Activated CD4-positive, CD25-positive, alpha-beta regulatory T cell treated with anti-CD3 and anti-CD28 coated beads, Interleukin-2, amount 50 U/mL, for 72 hours (primary cell): ENCODE measurements at regions not wholly inside any gene's neighbourhood (a gene's known extent, or its start where the extent isn't known, plus 50 kb on each side); places are given as distances from the start of the nearest gene placed in this dataset.

Experiments
- DNase-seq: peaks from one replicate; pipeline ENCODE4 v3.0.0; 2021

DNA sequence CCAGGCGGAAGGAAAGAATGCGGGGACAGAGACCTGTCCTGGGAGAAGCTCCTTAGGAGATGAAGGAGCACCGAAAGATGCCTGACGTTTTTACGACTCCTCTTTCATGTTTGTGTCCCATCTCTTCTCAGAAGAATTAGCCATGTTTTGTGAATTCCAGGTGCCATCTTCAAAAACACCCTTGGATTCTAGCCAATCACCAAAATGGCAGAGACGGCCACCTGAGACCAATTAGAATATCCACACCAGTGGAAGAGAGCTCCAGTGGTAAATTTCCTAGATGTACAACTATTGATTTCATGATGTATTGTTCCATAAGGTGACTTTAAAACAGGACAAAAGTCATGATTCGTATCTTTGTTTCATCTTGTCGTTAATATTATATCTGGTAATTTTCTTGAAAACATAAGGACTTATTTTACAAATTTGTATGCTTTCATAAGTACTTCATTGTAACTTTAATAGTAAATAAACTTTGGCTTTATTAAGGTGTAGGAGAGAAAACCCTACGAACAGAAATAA lies 62.3 kb upstream of the NUDT4 start:
- DNase-seq, result no peak

- DNase-seq, result no peak
These were observed 61.7 kb upstream of the NUDT4 start for GRCh38 chr12:93315907-93316622.

GRCh38 chr12:93316623-93316971 lies 61.1 kb upstream of the NUDT4 start:
- no peak for DNase-seq

DNA sequence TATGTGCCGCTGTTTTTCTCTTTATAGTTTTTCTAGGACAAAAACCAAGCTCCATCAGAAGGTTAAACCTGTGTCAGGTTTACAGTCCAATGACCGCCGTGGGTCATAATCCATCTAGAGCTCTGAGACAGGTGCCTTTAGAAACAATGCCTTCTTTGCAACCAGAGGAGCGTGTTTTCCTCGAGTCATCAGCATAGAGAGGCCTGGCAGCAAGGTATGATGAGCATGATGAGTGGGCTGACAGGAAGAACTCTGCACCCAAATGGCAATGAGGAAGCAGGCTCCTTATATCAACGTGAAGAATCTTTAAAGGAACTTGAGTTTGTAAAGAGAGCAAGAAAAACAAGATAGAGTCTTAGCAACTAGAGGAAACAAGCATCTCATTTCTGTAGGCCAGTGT lies 60.5 kb upstream of the NUDT4 start:
- no peak for DNase-seq

DNA sequence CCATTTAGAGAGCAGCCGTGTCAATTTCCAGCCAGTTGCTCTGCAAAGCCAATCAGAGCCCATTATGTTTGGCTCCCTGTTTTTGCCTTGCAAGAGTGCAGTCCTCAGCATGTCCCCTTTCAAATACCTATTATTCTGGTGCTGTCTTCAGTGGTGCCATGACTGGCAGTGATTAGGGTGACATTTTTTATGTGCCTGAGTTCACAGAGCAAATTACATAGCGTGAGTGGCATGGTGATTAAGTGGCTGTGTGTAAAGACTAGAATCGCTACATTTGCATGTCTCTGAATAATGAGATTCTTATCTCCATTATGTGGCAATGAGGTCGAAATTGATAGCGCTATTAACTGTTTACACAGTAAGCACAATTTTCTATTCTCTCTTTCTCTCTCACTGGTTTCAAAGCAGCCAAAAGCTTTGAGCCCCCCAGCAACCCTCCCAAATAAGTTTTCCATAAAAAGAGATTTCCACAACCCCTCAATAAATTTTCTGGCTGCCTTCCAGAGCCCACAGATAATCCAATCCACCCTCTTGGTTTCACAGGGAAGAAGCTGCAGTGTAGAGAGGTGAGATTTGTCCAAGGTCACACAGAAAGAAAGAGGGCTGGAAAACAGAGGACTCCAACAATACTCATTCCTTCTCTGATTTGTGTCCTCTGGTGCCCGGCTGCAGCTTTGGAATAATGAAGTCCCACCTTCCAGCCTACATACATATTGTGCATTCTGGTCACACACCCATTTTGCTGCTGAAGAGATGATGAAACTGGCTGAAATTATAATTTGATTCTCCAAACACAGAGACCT lies 58.8 kb upstream of the NUDT4 start:
- DNase-seq, result no peak

DNA sequence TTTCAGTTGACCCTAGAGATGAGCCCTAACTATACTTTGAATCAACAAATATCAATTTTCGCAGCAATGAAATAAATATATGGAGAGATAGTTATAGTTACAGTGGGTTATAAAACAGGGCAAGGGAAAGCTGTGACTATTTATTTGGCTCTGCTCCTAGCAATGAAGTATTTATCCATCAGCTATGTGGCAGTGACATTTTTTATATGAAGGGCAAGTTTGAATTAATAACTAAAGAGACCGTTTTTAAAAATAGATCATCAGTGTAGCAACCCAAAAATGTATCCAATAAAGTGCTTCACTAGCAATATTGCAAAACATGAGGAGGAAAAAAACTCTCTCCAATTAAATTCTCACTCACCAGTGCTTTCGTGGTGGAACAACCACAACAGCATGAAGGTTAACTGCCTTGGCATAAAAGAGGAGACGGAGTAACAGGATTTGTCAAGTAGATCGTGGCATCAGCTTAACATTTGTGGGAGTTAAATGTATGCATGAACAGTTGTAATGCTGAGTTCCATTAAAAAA lies 58.1 kb upstream of the NUDT4 start:
- no peak for DNase-seq

GRCh38 chr12:93322784-93323183 lies 54.9 kb upstream of the NUDT4 start:
- DNase-seq, result no peak

- DNase-seq, result no peak
These were observed 53.9 kb upstream of the NUDT4 start for GRCh38 chr12:93323625-93324329.

GRCh38 chr12:93325855-93326254 lies 51.9 kb upstream of the NUDT4 start:
- no peak for DNase-seq
